HepG2 (cell line): ENCODE measurements at regions not wholly inside any gene's neighbourhood (a gene's known extent, or its start where the extent isn't known, plus 50 kb on each side); places are given as distances from the start of the nearest gene placed in this dataset.

Source experiments
- CEBPB ChIP-seq: IDR thresholded peaks from 2 replicates; pipeline ENCODE4 v1.6.1; 2011; ENCODE audit warnings: low read depth, low read length, improper control_type of control experiment, borderline replicate concordance
- ELF3 ChIP-seq: IDR thresholded peaks from 2 replicates; pipeline ENCODE4 v1.6.1; 2016; ENCODE audit warnings: missing genetic modification reagents, missing compliant biosample characterization
- ERF ChIP-seq: IDR thresholded peaks from 2 replicates; pipeline ENCODE4 v1.6.1; 2018; ENCODE audit warnings: missing biosample characterization, missing genetic modification reagents
- ISX ChIP-seq: sonication (generic); formaldehyde crosslinking; conservative IDR thresholded peaks from 2 replicates; pipeline ENCODE4 v1.5.0; 2020; ENCODE audit warnings: missing genetic modification reagents
- KLF6 ChIP-seq: IDR thresholded peaks from 2 replicates; pipeline ENCODE4 v1.8.0; 2016; ENCODE audit warnings: missing biosample characterization, missing genetic modification reagents
- KMT2B ChIP-seq: IDR thresholded peaks from 2 replicates; pipeline ENCODE4 v1.6.1; 2016; ENCODE audit warnings: missing genetic modification reagents, missing compliant biosample characterization
- MIER3 ChIP-seq: IDR thresholded peaks from 2 replicates; pipeline ENCODE4 v1.6.1; 2016; ENCODE audit warnings: missing compliant biosample characterization, borderline replicate concordance
- MIXL1 ChIP-seq: IDR thresholded peaks from 2 replicates; pipeline ENCODE4 v1.6.1; 2016
- RXRB ChIP-seq: IDR thresholded peaks from 2 replicates; pipeline ENCODE4 v1.6.1; 2016; ENCODE audit warnings: borderline replicate concordance, missing genetic modification reagents, missing compliant biosample characterization
- SMAD3 ChIP-seq: sonication (generic); formaldehyde crosslinking; IDR thresholded peaks from 2 replicates; pipeline ENCODE4 v1.4.0; 2020; ENCODE audit warnings: missing genetic modification reagents
- TBX2 ChIP-seq: sonication (generic); formaldehyde crosslinking; IDR thresholded peaks from 2 replicates; pipeline ENCODE4 v1.5.0; 2020; ENCODE audit warnings: missing genetic modification reagents, mild to moderate bottlenecking, borderline replicate concordance
- WIZ ChIP-seq: sonication (generic); formaldehyde crosslinking; IDR thresholded peaks from 2 replicates; pipeline ENCODE4 v1.5.1; 2020; ENCODE audit warnings: mild to moderate bottlenecking, missing genetic modification reagents
- XRCC5 ChIP-seq: fragments of 200-400 bp; formaldehyde crosslinking; optimal IDR thresholded peaks from 2 replicates; pipeline ENCODE3; 2017; ENCODE audit warnings: mild to moderate bottlenecking, low read length
- ZBTB7B ChIP-seq: sonication (generic); formaldehyde crosslinking; IDR thresholded peaks from 2 replicates; pipeline ENCODE4 v1.4.0; 2020; ENCODE audit warnings: missing genetic modification reagents
- ZHX2 ChIP-seq, 2 experiments: sonication (generic) in 1 of 2; formaldehyde crosslinking in 1 of 2; IDR thresholded peaks; 2 replicates each; pipeline versions ENCODE4 v1.6.1 to v1.9.0; 2014 to 2022; ENCODE audit warnings: antibody characterized with exemption in 1 of 2, borderline replicate concordance in 1 of 2, inconsistent platforms in 1 of 2, low read depth in 1 of 2, missing genetic modification reagents in 1 of 2
- ZMYM4 ChIP-seq: sonication (generic); formaldehyde crosslinking; IDR thresholded peaks from 2 replicates; pipeline ENCODE4 v1.8.1; 2023; ENCODE audit warnings: mild to moderate bottlenecking, missing genetic modification reagents
- ZNF143 ChIP-seq: sonication (generic); formaldehyde crosslinking; IDR thresholded peaks from 2 replicates; pipeline ENCODE4 v1.4.0; 2020; ENCODE audit warnings: missing genetic modification reagents
- ZNF501 ChIP-seq: sonication (generic); formaldehyde crosslinking; IDR thresholded peaks from 2 replicates; pipeline ENCODE4 v1.5.1; 2020; ENCODE audit warnings: mild to moderate bottlenecking, moderate library complexity, missing genetic modification reagents
- ZNF563 ChIP-seq: sonication (generic); formaldehyde crosslinking; IDR thresholded peaks from 2 replicates; pipeline ENCODE4 v1.8.0; 2022; ENCODE audit warnings: mild to moderate bottlenecking, moderate library complexity, missing genetic modification reagents
- TF ChIP-seq, protein P1 (sequence below): sonication (generic); formaldehyde crosslinking; conservative IDR thresholded peaks from 2 replicates; pipeline ENCODE4 v1.4.0; 2020; ENCODE audit warnings: missing genetic modification reagents
- TF ChIP-seq, protein P2 (sequence below): IDR thresholded peaks from 2 replicates; pipeline ENCODE4 v1.6.1; 2016
- TF ChIP-seq, protein P3 (sequence below): IDR thresholded peaks from 2 replicates; pipeline ENCODE4 v1.6.1; 2016

GRCh38 chr6:154675602-154676088 is 57.6 kb upstream of the SCAF8 start (continued):
- no peak for TF ChIP-seq ZHX2 (IDR thresholded peaks at IDR 0.05; ENCODE audit: low read depth)
- no peak for TF ChIP-seq ZHX2 (CRISPR knock-in tag; IDR thresholded peaks at IDR 0.05; ENCODE audit: borderline replicate concordance)
- TF ChIP-seq ZNF563 (CRISPR knock-in tag): no peak
- no peak for TF ChIP-seq ZNF501
- TF ChIP-seq CEBPB: peak; percentile 60; the same call in 1 of the 2 replicates
- TF ChIP-seq ZBTB7B (CRISPR knock-in tag): 0 out of 2 replicates have a peak, but pooled peaks have one; percentile 26
- peak; percentile 85 for TF ChIP-seq RXRB (CRISPR knock-in tag)
- TF ChIP-seq WIZ (CRISPR knock-in tag): no peak
- TF ChIP-seq ISX: no peak
- TF ChIP-seq KLF6 (CRISPR knock-in tag): peak; percentile 80; the same call in 1 of the 2 replicates
- TF ChIP-seq, protein P1, sequence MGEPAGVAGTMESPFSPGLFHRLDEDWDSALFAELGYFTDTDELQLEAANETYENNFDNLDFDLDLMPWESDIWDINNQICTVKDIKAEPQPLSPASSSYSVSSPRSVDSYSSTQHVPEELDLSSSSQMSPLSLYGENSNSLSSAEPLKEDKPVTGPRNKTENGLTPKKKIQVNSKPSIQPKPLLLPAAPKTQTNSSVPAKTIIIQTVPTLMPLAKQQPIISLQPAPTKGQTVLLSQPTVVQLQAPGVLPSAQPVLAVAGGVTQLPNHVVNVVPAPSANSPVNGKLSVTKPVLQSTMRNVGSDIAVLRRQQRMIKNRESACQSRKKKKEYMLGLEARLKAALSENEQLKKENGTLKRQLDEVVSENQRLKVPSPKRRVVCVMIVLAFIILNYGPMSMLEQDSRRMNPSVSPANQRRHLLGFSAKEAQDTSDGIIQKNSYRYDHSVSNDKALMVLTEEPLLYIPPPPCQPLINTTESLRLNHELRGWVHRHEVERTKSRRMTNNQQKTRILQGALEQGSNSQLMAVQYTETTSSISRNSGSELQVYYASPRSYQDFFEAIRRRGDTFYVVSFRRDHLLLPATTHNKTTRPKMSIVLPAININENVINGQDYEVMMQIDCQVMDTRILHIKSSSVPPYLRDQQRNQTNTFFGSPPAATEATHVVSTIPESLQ (CRISPR knock-in tag): 0 out of 2 replicates have a peak, but pooled peaks have one; percentile 78
- 0 out of 2 replicates have a peak, but pooled peaks have one; percentile 18 for TF ChIP-seq TBX2 (CRISPR knock-in tag)
- TF ChIP-seq KMT2B (CRISPR knock-in tag): 0 out of 2 replicates have a peak, but pooled peaks have one; percentile 30
- no peak for TF ChIP-seq ZNF143 (CRISPR knock-in tag)
- TF ChIP-seq ZMYM4 (CRISPR knock-in tag): peak; percentile 36; the same call in 1 of the 2 replicates
- TF ChIP-seq ERF (CRISPR knock-in tag): peak; percentile 88; the same call in 1 of the 2 replicates
- TF ChIP-seq XRCC5: peak; percentile 98
- TF ChIP-seq MIER3: peak; percentile 75; the same call in 1 of the 2 replicates
- TF ChIP-seq ELF3 (CRISPR knock-in tag): peak; percentile 76
- TF ChIP-seq, protein P2, sequence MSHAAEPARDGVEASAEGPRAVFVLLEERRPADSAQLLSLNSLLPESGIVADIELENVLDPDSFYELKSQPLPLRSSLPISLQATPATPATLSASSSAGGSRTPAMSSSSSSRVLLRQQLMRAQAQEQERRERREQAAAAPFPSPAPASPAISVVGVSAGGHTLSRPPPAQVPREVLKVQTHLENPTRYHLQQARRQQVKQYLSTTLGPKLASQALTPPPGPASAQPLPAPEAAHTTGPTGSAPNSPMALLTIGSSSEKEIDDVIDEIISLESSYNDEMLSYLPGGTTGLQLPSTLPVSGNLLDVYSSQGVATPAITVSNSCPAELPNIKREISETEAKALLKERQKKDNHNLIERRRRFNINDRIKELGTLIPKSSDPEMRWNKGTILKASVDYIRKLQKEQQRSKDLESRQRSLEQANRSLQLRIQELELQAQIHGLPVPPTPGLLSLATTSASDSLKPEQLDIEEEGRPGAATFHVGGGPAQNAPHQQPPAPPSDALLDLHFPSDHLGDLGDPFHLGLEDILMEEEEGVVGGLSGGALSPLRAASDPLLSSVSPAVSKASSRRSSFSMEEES (CRISPR knock-in tag): peak; percentile 68; the same call in 1 of the 2 replicates
- peak; percentile 98 for TF ChIP-seq MIXL1
- peak; percentile 79 for TF ChIP-seq SMAD3 (CRISPR knock-in tag)
- TF ChIP-seq, protein P3, sequence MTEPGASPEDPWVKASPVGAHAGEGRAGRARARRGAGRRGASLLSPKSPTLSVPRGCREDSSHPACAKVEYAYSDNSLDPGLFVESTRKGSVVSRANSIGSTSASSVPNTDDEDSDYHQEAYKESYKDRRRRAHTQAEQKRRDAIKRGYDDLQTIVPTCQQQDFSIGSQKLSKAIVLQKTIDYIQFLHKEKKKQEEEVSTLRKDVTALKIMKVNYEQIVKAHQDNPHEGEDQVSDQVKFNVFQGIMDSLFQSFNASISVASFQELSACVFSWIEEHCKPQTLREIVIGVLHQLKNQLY: 0 out of 2 replicates have a peak, but pooled peaks have one; percentile 40
